ENCODE measurements at regions not wholly inside any gene's neighbourhood (a gene's known extent, or its start where the extent isn't known, plus 50 kb on each side); places are given as distances from the start of the nearest gene placed in this dataset.

DNA sequence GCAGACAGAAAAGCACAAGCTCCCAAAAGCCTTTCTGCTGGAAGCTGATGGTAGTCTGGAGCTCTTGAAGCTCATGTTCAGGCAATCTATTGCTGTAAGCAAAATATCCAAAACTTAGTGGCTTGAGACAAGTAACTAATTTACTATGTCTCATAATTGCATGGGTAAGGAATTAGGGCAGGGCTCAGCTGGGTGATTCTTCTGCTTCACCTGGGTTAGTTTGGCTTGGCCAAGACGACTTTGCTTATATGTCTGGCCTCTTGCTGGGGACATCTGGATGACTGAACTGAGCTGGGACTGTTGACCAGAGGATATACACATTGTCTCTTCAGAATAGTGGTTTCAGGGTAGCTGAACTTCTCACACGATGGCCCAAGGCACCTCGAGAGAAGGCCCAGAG lies 96.8 kb upstream of the WSCD1 start:
- WGBS = 88% methylated on average over 3 of the region's 3 CpGs
- no peaks in the 10 kb centered on the region for H3K4me1 ChIP-seq (replicated peaks)
- TF ChIP-seq POLR2AphosphoS5 (IDR thresholded peaks at IDR 0.05) = no peak
- TF ChIP-seq, protein P1, sequence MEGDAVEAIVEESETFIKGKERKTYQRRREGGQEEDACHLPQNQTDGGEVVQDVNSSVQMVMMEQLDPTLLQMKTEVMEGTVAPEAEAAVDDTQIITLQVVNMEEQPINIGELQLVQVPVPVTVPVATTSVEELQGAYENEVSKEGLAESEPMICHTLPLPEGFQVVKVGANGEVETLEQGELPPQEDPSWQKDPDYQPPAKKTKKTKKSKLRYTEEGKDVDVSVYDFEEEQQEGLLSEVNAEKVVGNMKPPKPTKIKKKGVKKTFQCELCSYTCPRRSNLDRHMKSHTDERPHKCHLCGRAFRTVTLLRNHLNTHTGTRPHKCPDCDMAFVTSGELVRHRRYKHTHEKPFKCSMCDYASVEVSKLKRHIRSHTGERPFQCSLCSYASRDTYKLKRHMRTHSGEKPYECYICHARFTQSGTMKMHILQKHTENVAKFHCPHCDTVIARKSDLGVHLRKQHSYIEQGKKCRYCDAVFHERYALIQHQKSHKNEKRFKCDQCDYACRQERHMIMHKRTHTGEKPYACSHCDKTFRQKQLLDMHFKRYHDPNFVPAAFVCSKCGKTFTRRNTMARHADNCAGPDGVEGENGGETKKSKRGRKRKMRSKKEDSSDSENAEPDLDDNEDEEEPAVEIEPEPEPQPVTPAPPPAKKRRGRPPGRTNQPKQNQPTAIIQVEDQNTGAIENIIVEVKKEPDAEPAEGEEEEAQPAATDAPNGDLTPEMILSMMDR (IDR thresholded peaks at IDR 0.05) = no peak
- TF ChIP-seq POLR2A (IDR thresholded peaks at IDR 0.05) = no peak
- DNase-seq (ENCODE audit: low spot score) = no peak
- intact Hi-C loops (cut with DNase I) = no loop called here
- H3K36me3 ChIP-seq = no peaks in the 10 kb centered on the region
- no peaks in the 10 kb centered on the region for H3K9me3 ChIP-seq
- H3K27ac ChIP-seq = no peak overlapping the region
- H3K27me3 ChIP-seq (replicated peaks; ENCODE audit: insufficient read depth) = peaks cover 3% of the 10 kb centered on the region
- H3K4me3 ChIP-seq = no peak overlapping the region

DNA sequence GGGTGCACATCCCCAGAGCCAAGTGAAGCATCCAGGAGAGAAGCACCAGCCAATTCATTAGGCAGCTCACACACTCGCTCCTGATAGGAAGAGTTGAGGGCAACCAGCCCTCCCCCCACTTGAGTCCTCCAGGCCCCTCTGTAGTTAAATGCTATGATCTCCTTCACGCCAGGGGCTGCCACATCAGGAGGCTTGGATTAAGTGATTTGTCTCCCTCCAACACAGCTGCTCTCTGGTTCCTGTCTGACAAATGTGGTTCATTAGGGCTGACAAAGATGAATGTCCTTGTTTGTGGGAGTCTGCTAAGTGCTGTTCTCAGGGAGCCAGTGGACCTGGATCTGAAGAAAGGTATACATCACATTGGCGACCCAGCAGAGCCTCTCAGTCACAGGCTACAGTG lies 94.5 kb upstream of the WSCD1 start:
- H3K27me3 ChIP-seq (replicated peaks; ENCODE audit: insufficient read depth) = peaks cover 3% of the 10 kb centered on the region
- DNase-seq (ENCODE audit: low spot score) = no peak
- H3K27ac ChIP-seq = no peak overlapping the region
- H3K9me3 ChIP-seq = no peaks in the 10 kb centered on the region
- no peak for TF ChIP-seq POLR2AphosphoS5 (IDR thresholded peaks at IDR 0.05)
- TF ChIP-seq, protein P1 (IDR thresholded peaks at IDR 0.05) = no peak
- TF ChIP-seq POLR2A (IDR thresholded peaks at IDR 0.05) = no peak
- H3K36me3 ChIP-seq = no peaks in the 10 kb centered on the region
- H3K4me1 ChIP-seq (replicated peaks) = no peaks in the 10 kb centered on the region
- intact Hi-C loops (cut with DNase I) = no loop called here
- WGBS = 70% methylated on average over 3 of the region's 3 CpGs
- H3K4me3 ChIP-seq = no peak overlapping the region

- TF ChIP-seq POLR2AphosphoS5 (IDR thresholded peaks at IDR 0.05) (no peak), POLR2A (IDR thresholded peaks at IDR 0.05) (no peak)
- TF ChIP-seq, protein P1 (IDR thresholded peaks at IDR 0.05) = no peak
- Histone ChIP-seq H3K36me3 (no peaks in the 10 kb centered on the region), H3K9me3 (no peaks in the 10 kb centered on the region), H3K4me3 (no peak overlapping the region), H3K27ac (no peak overlapping the region), H3K4me1 (replicated peaks) (no peaks in the 10 kb centered on the region), H3K27me3 (replicated peaks; ENCODE audit: insufficient read depth) (no peaks in the 10 kb centered on the region)
- DNase-seq (ENCODE audit: low spot score) = no peak
- 46% methylated on average over 6 of the region's 6 CpGs for WGBS
- intact Hi-C loops (cut with DNase I) = no loop called here
These were observed 93.9 kb upstream of the WSCD1 start for GRCh38 chr17:5976251-5976650.

GRCh38 chr17:5978496-5978895 lies 91.7 kb upstream of the WSCD1 start:
- DNase-seq (ENCODE audit: low spot score) = no peak
- Histone ChIP-seq H3K4me1 (replicated peaks) (no peaks in the 10 kb centered on the region), H3K27me3 (replicated peaks; ENCODE audit: insufficient read depth) (no peaks in the 10 kb centered on the region), H3K27ac (no peak overlapping the region), H3K4me3 (no peak overlapping the region), H3K36me3 (no peaks in the 10 kb centered on the region), H3K9me3 (no peaks in the 10 kb centered on the region)
- intact Hi-C loops (cut with DNase I) = no loop called here
- WGBS = 75% methylated on average over 7 of the region's 7 CpGs
- TF ChIP-seq POLR2AphosphoS5 (IDR thresholded peaks at IDR 0.05) (no peak), POLR2A (IDR thresholded peaks at IDR 0.05) (no peak)
- TF ChIP-seq, protein P1 (IDR thresholded peaks at IDR 0.05) = no peak

DNA sequence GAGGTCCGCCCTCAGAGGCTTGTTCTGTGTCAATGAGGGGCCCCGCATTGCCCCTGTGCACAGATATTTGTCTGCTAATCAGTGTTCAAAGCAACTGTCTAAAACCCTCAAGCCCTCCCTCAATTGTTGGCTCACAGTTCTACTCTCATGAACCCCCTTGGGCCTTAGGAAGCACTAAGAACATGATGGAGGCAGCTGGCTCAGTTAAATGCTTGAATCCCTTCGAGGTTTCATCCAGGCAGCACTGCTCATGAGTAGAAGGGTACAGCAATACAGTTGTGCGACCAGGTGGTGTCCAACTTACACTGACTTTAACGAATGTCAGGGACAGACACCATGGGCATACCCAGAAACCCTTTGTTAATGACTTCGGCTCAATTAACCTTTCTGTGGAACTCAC lies 89.2 kb upstream of the WSCD1 start:
- no peak for DNase-seq (ENCODE audit: low spot score)
- no peak overlapping the region for H3K4me3 ChIP-seq
- intact Hi-C loops (cut with DNase I) = no loop called here
- H3K4me1 ChIP-seq (replicated peaks) = no peaks in the 10 kb centered on the region
- no peaks in the 10 kb centered on the region for H3K9me3 ChIP-seq
- H3K36me3 ChIP-seq = no peaks in the 10 kb centered on the region
- H3K27ac ChIP-seq = no peak overlapping the region
- no peaks in the 10 kb centered on the region for H3K27me3 ChIP-seq (replicated peaks; ENCODE audit: insufficient read depth)
- WGBS = 91% methylated on average over 6 of the region's 6 CpGs
- TF ChIP-seq, protein P1 (IDR thresholded peaks at IDR 0.05) = no peak
- no peak for TF ChIP-seq POLR2A (IDR thresholded peaks at IDR 0.05)
- no peak for TF ChIP-seq POLR2AphosphoS5 (IDR thresholded peaks at IDR 0.05)

Data from prostate gland (tissue), 2 donors.